ENCODE measurements at regions not wholly inside any gene's neighbourhood (a gene's known extent, or its start where the extent isn't known, plus 50 kb on each side); places are given as distances from the start of the nearest gene placed in this dataset.

DNA sequence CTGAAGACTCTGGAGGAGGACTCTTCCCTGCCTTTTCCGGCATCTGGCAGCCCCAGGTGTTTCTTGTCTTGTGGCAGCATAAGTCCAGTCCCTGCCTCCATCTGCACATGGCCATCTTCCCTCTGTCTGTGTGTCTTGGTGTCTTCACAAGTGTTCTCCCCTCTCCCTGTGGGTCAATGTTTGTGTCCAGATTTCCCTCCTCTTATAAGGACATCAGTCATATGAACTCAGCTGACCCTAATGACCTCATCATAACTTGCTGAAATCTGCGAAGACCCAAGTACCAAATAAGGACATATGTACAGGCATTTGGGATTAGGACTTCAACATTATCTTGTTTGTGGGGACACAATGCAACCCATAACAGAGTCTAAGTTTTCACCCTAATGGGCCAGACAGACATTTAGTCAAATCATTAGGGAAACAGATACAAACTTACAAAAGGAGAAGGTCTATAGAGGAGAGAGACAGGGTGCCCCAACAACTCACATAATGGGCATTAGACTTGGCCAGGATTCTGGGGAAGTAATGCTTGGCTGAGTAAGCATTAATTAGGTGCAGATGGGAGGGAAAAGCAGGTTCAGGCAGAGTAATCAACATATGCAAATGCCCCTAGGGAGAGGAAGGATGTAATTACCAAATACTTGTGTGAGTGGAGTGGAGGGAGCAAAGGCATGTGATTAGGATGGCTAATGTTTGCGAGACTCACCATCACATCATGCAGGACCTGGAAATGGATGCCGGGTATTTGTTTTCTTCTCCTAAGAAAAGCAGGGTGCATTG, 372.8 kb upstream of the TBL1XR1 start:
- Histone ChIP-seq H3K4me3 (ENCODE audit: low read length) (no peak overlapping the region), H3K9me2 (replicated peaks; ENCODE audit: low read length) (no peaks in the 10 kb centered on the region), H3K4me2 (ENCODE audit: low read length) (no peak overlapping the region), H3F3A (ENCODE audit: low read length, unreplicated experiment) (no peaks in the 10 kb centered on the region), H3K79me2 (ENCODE audit: low read length) (no peaks in the 10 kb centered on the region), H3K9ac (ENCODE audit: low read length) (no peak overlapping the region), H4K20me1 (ENCODE audit: low read length) (no peaks in the 10 kb centered on the region), H2AFZ (ENCODE audit: low read length) (no peak overlapping the region), H3K9me3 (ENCODE audit: low read length) (no peaks in the 10 kb centered on the region), H3K27me3 (ENCODE audit: low read length) (no peaks in the 10 kb centered on the region), H3K36me3 (ENCODE audit: low read depth, low read length) (no peaks in the 10 kb centered on the region), H3K4me1 (ENCODE audit: insufficient read depth, low read length) (no peaks in the 10 kb centered on the region), H3K27ac (ENCODE audit: low read length) (no peak overlapping the region)
- ChIA-PET POLR2A (ENCODE audit: unreplicated experiment) (no interaction called here), CTCF (no interaction called here)
- ATAC-seq, result no peak
- TF ChIP-seq EZH2 (IDR thresholded peaks at IDR 0.05; ENCODE audit: low read length, unreplicated experiment) (no peak), EZH2phosphoT487 (IDR thresholded peaks at IDR 0.05; ENCODE audit: borderline replicate concordance, low read length) (no peak)
- TF ChIP-seq, protein P1, sequence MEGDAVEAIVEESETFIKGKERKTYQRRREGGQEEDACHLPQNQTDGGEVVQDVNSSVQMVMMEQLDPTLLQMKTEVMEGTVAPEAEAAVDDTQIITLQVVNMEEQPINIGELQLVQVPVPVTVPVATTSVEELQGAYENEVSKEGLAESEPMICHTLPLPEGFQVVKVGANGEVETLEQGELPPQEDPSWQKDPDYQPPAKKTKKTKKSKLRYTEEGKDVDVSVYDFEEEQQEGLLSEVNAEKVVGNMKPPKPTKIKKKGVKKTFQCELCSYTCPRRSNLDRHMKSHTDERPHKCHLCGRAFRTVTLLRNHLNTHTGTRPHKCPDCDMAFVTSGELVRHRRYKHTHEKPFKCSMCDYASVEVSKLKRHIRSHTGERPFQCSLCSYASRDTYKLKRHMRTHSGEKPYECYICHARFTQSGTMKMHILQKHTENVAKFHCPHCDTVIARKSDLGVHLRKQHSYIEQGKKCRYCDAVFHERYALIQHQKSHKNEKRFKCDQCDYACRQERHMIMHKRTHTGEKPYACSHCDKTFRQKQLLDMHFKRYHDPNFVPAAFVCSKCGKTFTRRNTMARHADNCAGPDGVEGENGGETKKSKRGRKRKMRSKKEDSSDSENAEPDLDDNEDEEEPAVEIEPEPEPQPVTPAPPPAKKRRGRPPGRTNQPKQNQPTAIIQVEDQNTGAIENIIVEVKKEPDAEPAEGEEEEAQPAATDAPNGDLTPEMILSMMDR (conservative IDR thresholded peaks at IDR 0.05; ENCODE audit: low read depth, low read length), result no peak
- DNase-seq, result no peak
- BruUV-seq (replicated peaks), result no TSS peak
- intact Hi-C loops (cut with micrococcal nuclease), result no loop called here

DNA sequence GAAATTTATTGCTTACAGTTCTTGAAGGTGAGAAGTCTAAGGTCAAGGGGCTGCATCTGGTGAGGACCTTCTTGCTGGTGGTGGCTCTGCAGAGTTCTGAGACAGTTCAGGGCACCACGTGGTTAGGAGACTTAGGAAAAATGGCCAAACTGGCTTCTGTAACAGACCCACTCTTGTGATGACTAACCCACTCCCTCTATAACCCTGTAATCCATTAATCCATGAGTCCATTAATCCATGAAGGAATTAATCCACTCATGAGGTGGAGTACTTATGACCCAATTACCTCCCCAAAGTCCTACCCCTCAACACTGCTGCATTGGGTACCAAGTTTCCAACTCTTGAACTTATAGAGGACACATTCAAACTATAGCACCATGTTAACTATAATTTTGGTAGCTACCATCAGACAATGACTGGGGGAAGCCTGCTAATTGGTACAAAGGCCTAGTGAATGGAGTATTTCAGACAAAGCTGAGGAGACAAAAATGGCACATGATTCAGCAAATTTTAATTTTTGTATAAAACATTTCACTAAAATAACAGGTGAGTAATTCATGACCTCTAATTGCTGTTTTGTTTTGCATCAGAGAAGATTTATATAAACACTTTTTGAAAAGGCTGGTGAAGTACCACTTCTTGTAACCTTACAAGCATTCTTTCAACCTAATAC, 374.1 kb upstream of the TBL1XR1 start:
- Histone ChIP-seq H3K27ac (ENCODE audit: low read length) (no peak overlapping the region), H3K27me3 (ENCODE audit: low read length) (no peaks in the 10 kb centered on the region), H3K4me3 (ENCODE audit: low read length) (no peak overlapping the region), H2AFZ (ENCODE audit: low read length) (no peak overlapping the region), H3K4me2 (ENCODE audit: low read length) (no peak overlapping the region), H3K79me2 (ENCODE audit: low read length) (no peaks in the 10 kb centered on the region), H3K9me3 (ENCODE audit: low read length) (no peaks in the 10 kb centered on the region), H3K36me3 (ENCODE audit: low read depth, low read length) (no peaks in the 10 kb centered on the region), H3K4me1 (ENCODE audit: insufficient read depth, low read length) (no peaks in the 10 kb centered on the region), H3K9ac (ENCODE audit: low read length) (no peak overlapping the region), H3K9me2 (replicated peaks; ENCODE audit: low read length) (no peaks in the 10 kb centered on the region), H3F3A (ENCODE audit: low read length, unreplicated experiment) (no peaks in the 10 kb centered on the region), H4K20me1 (ENCODE audit: low read length) (no peaks in the 10 kb centered on the region)
- ATAC-seq (no peak), DNase-seq (no peak)
- no TSS peak for BruUV-seq (replicated peaks)
- CTCF ChIA-PET, result no interaction called here
- no peak for TF ChIP-seq EZH2 (IDR thresholded peaks at IDR 0.05; ENCODE audit: low read length, unreplicated experiment)
- TF ChIP-seq EZH2phosphoT487 (IDR thresholded peaks at IDR 0.05; ENCODE audit: borderline replicate concordance, low read length), result no peak
- TF ChIP-seq, protein P1 (conservative IDR thresholded peaks at IDR 0.05; ENCODE audit: low read depth, low read length), result no peak
- intact Hi-C loops (cut with micrococcal nuclease), result no loop called here
- POLR2A ChIA-PET (ENCODE audit: unreplicated experiment), result no interaction called here

DNA sequence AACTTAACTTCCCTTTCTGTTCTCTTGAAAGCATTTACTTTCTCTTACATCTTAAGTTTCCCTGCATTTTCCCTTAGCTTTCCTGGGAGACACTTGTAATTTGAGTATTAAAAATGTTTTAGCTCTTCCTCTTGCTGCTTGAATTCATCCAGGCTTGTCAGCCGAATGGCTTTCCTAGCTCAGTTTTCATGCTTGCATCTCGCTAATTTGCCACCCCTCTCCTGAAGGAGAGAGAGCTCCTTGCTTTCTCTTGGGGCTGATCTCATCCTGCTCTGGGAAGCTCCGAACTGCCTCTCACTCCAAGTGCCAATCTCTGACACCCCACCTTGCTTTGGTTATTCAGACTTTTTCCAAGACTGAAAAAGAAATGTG, 374.6 kb upstream of the TBL1XR1 start:
- no peaks in the 10 kb centered on the region for H3F3A ChIP-seq (ENCODE audit: low read length, unreplicated experiment)
- DNase-seq (no peak), ATAC-seq (no peak)
- no peaks in the 10 kb centered on the region for H3K4me1 ChIP-seq (ENCODE audit: insufficient read depth, low read length)
- ChIA-PET POLR2A (ENCODE audit: unreplicated experiment) (no interaction called here), CTCF (no interaction called here)
- no peak overlapping the region for H3K4me3 ChIP-seq (ENCODE audit: low read length)
- no peak overlapping the region for H3K9ac ChIP-seq (ENCODE audit: low read length)
- no peaks in the 10 kb centered on the region for H3K36me3 ChIP-seq (ENCODE audit: low read depth, low read length)
- no peaks in the 10 kb centered on the region for H3K9me2 ChIP-seq (replicated peaks; ENCODE audit: low read length)
- H4K20me1 ChIP-seq (ENCODE audit: low read length), result no peaks in the 10 kb centered on the region
- no peak overlapping the region for H2AFZ ChIP-seq (ENCODE audit: low read length)
- intact Hi-C loops (cut with micrococcal nuclease), result no loop called here
- H3K9me3 ChIP-seq (ENCODE audit: low read length), result no peaks in the 10 kb centered on the region
- no peaks in the 10 kb centered on the region for H3K27me3 ChIP-seq (ENCODE audit: low read length)
- TF ChIP-seq EZH2phosphoT487 (IDR thresholded peaks at IDR 0.05; ENCODE audit: borderline replicate concordance, low read length), result no peak
- TF ChIP-seq, protein P1 (conservative IDR thresholded peaks at IDR 0.05; ENCODE audit: low read depth, low read length), result no peak
- TF ChIP-seq EZH2 (IDR thresholded peaks at IDR 0.05; ENCODE audit: low read length, unreplicated experiment), result no peak
- H3K4me2 ChIP-seq (ENCODE audit: low read length), result no peak overlapping the region
- no TSS peak for BruUV-seq (replicated peaks)
- no peaks in the 10 kb centered on the region for H3K79me2 ChIP-seq (ENCODE audit: low read length)
- no peak overlapping the region for H3K27ac ChIP-seq (ENCODE audit: low read length)

Data from PC-3 (cell line).